ENCODE measurements at regions not wholly inside any gene's neighbourhood (a gene's known extent, or its start where the extent isn't known, plus 50 kb on each side); places are given as distances from the start of the nearest gene placed in this dataset.

DNA sequence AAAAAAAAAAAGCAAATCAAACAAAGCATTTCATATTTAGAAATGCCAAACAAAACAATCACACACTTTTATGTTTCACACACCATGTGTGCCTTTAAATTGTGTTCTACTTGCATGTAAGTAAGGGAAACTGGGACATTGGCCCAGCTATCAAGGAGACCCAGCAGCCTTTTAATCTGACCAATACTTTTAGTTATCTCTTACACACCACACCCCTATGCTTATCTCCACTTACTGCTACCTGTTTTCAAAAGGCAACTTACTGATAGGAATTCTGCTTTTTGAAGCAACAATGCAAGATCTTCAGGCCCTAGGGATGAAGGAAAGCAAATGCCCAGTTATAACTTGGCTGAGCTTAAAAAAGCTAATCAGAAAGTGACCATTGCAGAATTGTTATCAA, 1244.8 kb upstream of the SORCS1 start:
- no peak overlapping the region for H3K4me2 ChIP-seq (ENCODE audit: low read length)
- H3K9me3 ChIP-seq (ENCODE audit: low read length) = no peaks in the 10 kb centered on the region
- TF ChIP-seq, protein P1, sequence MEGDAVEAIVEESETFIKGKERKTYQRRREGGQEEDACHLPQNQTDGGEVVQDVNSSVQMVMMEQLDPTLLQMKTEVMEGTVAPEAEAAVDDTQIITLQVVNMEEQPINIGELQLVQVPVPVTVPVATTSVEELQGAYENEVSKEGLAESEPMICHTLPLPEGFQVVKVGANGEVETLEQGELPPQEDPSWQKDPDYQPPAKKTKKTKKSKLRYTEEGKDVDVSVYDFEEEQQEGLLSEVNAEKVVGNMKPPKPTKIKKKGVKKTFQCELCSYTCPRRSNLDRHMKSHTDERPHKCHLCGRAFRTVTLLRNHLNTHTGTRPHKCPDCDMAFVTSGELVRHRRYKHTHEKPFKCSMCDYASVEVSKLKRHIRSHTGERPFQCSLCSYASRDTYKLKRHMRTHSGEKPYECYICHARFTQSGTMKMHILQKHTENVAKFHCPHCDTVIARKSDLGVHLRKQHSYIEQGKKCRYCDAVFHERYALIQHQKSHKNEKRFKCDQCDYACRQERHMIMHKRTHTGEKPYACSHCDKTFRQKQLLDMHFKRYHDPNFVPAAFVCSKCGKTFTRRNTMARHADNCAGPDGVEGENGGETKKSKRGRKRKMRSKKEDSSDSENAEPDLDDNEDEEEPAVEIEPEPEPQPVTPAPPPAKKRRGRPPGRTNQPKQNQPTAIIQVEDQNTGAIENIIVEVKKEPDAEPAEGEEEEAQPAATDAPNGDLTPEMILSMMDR (conservative IDR thresholded peaks at IDR 0.05; ENCODE audit: low read length) = no peak
- TF ChIP-seq EZH2phosphoT487 (IDR thresholded peaks at IDR 0.05; ENCODE audit: borderline replicate concordance, low read depth, low read length) = no peak
- H2AFZ ChIP-seq (ENCODE audit: low read length) = no peak overlapping the region
- H3K36me3 ChIP-seq (ENCODE audit: insufficient read depth, low read length) = no peaks in the 10 kb centered on the region
- no peaks in the 10 kb centered on the region for H4K20me1 ChIP-seq (ENCODE audit: insufficient read depth, low read length)
- no peaks in the 10 kb centered on the region for H3K9me2 ChIP-seq (ENCODE audit: insufficient read depth, low read length)
- no peaks in the 10 kb centered on the region for H3K79me2 ChIP-seq (ENCODE audit: insufficient read depth, low read depth, low read length)
- ChIA-PET CTCF (ENCODE audit: unreplicated experiment) (no interaction called here), POLR2A (no interaction called here)
- intact Hi-C loops (cut with micrococcal nuclease; ENCODE audit: unreplicated experiment) = no loop called here
- H3K4me1 ChIP-seq (ENCODE audit: insufficient read depth, low read length, poor library complexity, severe bottlenecking) = no peaks in the 10 kb centered on the region
- no peak overlapping the region for H3K4me3 ChIP-seq (ENCODE audit: low read depth, low read length, poor library complexity, severe bottlenecking)
- no TSS peak for BruUV-seq (replicated peaks)
- no peak for DNase-seq (ENCODE audit: low spot score)
- no peak overlapping the region for H3K27ac ChIP-seq (ENCODE audit: low read depth, low read length, poor library complexity, severe bottlenecking)

DNA sequence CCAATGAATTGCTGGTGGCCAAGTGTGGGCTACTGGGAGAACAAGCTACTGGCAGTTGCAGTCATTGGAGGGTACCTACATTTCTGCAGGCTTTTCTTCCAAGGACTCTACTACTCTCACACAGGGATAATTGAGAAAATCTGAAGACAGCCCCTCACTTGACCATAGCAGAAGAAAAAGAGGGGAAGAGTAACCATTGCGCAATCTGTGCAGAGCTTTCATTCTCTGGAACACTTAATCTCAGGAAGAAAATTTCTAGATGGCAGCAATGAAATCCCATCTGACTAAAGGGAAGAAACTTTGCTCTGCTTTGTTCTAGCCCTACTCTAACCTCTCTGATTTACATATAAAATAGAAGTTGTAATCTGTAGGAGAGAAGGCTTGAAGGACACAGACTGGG, 1239.6 kb upstream of the SORCS1 start:
- DNase-seq (ENCODE audit: low spot score) = no peak
- ChIA-PET POLR2A (interaction anchor here (0.6 kb wide), 1 partner anchor 650 kb away, joined by 3 read pairs; no protein-coding TSS in a partner anchor), CTCF (ENCODE audit: unreplicated experiment) (no interaction called here)
- Histone ChIP-seq H2AFZ (ENCODE audit: low read length) (no peak overlapping the region), H3K4me2 (ENCODE audit: low read length) (no peak overlapping the region), H3K9me2 (ENCODE audit: insufficient read depth, low read length) (no peaks in the 10 kb centered on the region), H3K4me3 (ENCODE audit: low read depth, low read length, poor library complexity, severe bottlenecking) (no peak overlapping the region), H3K4me1 (ENCODE audit: insufficient read depth, low read length, poor library complexity, severe bottlenecking) (no peaks in the 10 kb centered on the region), H3K27ac (ENCODE audit: low read depth, low read length, poor library complexity, severe bottlenecking) (no peak overlapping the region), H3K79me2 (ENCODE audit: insufficient read depth, low read depth, low read length) (no peaks in the 10 kb centered on the region), H4K20me1 (ENCODE audit: insufficient read depth, low read length) (no peaks in the 10 kb centered on the region), H3K9me3 (ENCODE audit: low read length) (no peaks in the 10 kb centered on the region), H3K36me3 (ENCODE audit: insufficient read depth, low read length) (no peaks in the 10 kb centered on the region)
- BruUV-seq (replicated peaks) = no TSS peak
- no peak for TF ChIP-seq EZH2phosphoT487 (IDR thresholded peaks at IDR 0.05; ENCODE audit: borderline replicate concordance, low read depth, low read length)
- TF ChIP-seq, protein P1 (conservative IDR thresholded peaks at IDR 0.05; ENCODE audit: low read length) = no peak
- intact Hi-C loops (cut with micrococcal nuclease; ENCODE audit: unreplicated experiment) = no loop called here

DNA sequence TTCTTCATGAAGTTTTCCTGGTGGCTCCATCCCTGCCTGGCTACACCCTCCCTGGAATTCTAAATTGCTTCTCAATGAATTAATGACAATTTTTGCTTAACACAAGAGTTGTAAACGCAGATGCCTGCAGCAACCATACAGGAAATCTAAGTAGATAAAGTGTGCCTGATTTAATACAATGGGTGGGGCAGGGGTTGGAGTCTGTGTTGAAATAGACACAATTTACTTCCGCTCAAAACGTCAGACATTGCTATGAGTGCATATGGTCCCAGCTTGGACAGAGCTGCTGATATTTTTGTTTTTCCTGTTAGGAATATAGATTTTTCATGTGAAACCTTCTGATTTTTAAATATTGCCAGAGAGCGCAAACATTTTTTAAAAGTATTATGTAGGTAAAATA, 1235.0 kb upstream of the SORCS1 start:
- POLR2A ChIA-PET = no interaction called here
- TF ChIP-seq, protein P1 (conservative IDR thresholded peaks at IDR 0.05; ENCODE audit: low read length) = no peak
- no peak for TF ChIP-seq EZH2phosphoT487 (IDR thresholded peaks at IDR 0.05; ENCODE audit: borderline replicate concordance, low read depth, low read length)
- no peak overlapping the region for H3K27ac ChIP-seq (ENCODE audit: low read depth, low read length, poor library complexity, severe bottlenecking)
- H3K36me3 ChIP-seq (ENCODE audit: insufficient read depth, low read length) = no peaks in the 10 kb centered on the region
- intact Hi-C loops (cut with micrococcal nuclease; ENCODE audit: unreplicated experiment) = no loop called here
- no peaks in the 10 kb centered on the region for H3K79me2 ChIP-seq (ENCODE audit: insufficient read depth, low read depth, low read length)
- H3K4me2 ChIP-seq (ENCODE audit: low read length) = no peak overlapping the region
- no peaks in the 10 kb centered on the region for H4K20me1 ChIP-seq (ENCODE audit: insufficient read depth, low read length)
- no peak overlapping the region for H2AFZ ChIP-seq (ENCODE audit: low read length)
- DNase-seq (ENCODE audit: low spot score) = no peak
- H3K4me3 ChIP-seq (ENCODE audit: low read depth, low read length, poor library complexity, severe bottlenecking) = no peak overlapping the region
- no TSS peak for BruUV-seq (replicated peaks)
- H3K4me1 ChIP-seq (ENCODE audit: insufficient read depth, low read length, poor library complexity, severe bottlenecking) = no peaks in the 10 kb centered on the region
- no peaks in the 10 kb centered on the region for H3K9me3 ChIP-seq (ENCODE audit: low read length)
- CTCF ChIA-PET (ENCODE audit: unreplicated experiment) = no interaction called here
- H3K9me2 ChIP-seq (ENCODE audit: insufficient read depth, low read length) = no peaks in the 10 kb centered on the region

Data from OCI-LY7 (cell line).